HEK293 (cell line): ENCODE measurements at regions not wholly inside any gene's neighbourhood (a gene's known extent, or its start where the extent isn't known, plus 50 kb on each side); places are given as distances from the start of the nearest gene placed in this dataset.
A peak's percentile ranks its signal among the peaks of the same experiment; 100 is the strongest.

Experiments
- CTCF ChIA-PET: fragments of 350-600 bp; formaldehyde crosslinking; extraction: SDS; loops from one replicate; lab custom pipeline; 2021; ENCODE audit warnings: antibody characterized with exemption; lab: Yijun Ruan, JAX
- POLR2A ChIA-PET: fragments of 300-600 bp; formaldehyde crosslinking; extraction: SDS; loops from one replicate; lab custom pipeline; 2020; ENCODE audit warnings: antibody characterized with exemption, inconsistent platforms; lab: Yijun Ruan, JAX
- H3K27ac ChIP-seq: fragments of 200-500 bp; sonication (Bioruptor generic); 2 replicates; pipeline ENCODE4 v1.5.1; 2014; ENCODE audit warnings: low read depth, low read length, control low read depth, inconsistent platforms; ENCODE audit errors: extremely low read depth
- H3K36me3 ChIP-seq, 2 experiments: fragments of 200-500 bp in 1 of 2; sonication (Bioruptor generic) in 1 of 2; 1 replicate in 1 of 2; 2 replicates in 1 of 2; pipeline ENCODE4 v1.5.1; 2014 to 2017; ENCODE audit warnings: inconsistent platforms in 2 of 2, low read length in 2 of 2; ENCODE audit not compliant: control insufficient read depth in 2 of 2, insufficient read depth in 1 of 2
- H3K4me1 ChIP-seq: fragments of 200-500 bp; sonication (Bioruptor generic); 2 replicates; pipeline ENCODE4 v1.5.1; 2014; ENCODE audit warnings: mild to moderate bottlenecking, low read length, inconsistent platforms; ENCODE audit not compliant: control insufficient read depth, insufficient read depth
- H3K4me3 ChIP-seq: 2 replicates; pipeline ENCODE4 v1.5.1; 2011; ENCODE audit warnings: low read depth, mild to moderate bottlenecking, control low read depth, low read length, moderate library complexity
- H3K9me3 ChIP-seq: fragments of 200-500 bp; sonication (Bioruptor generic); 2 replicates; pipeline ENCODE4 v1.5.1; 2014; ENCODE audit warnings: low read depth, low read length, inconsistent platforms; ENCODE audit not compliant: control insufficient read depth, insufficient read depth
- HIC1 ChIP-seq: fragments of 450-650 bp; formaldehyde crosslinking; IDR thresholded peaks from 2 replicates; pipeline ENCODE4 v1.5.1; 2016; ENCODE audit warnings: missing biosample characterization, missing genetic modification characterization
- KLF9 ChIP-seq: fragments of 450-650 bp; formaldehyde crosslinking; IDR thresholded peaks from 2 replicates; pipeline ENCODE4 v1.5.1; 2016; ENCODE audit warnings: missing biosample characterization, missing genetic modification characterization, low read depth
- PBX3 ChIP-seq: sonication (generic); formaldehyde crosslinking; IDR thresholded peaks from 2 replicates; pipeline ENCODE4 v1.8.1; 2022; ENCODE audit warnings: mild to moderate bottlenecking, moderate library complexity, missing genetic modification reagents
- YY2 ChIP-seq: fragments of 450-650 bp; formaldehyde crosslinking; IDR thresholded peaks from 2 replicates; pipeline ENCODE4 v1.5.1; 2016; ENCODE audit warnings: missing biosample characterization, missing genetic modification characterization
- ZBTB17 ChIP-seq: fragments of 450-650 bp; formaldehyde crosslinking; IDR thresholded peaks from 2 replicates; pipeline ENCODE4 v1.5.1; 2016; ENCODE audit warnings: missing biosample characterization, missing genetic modification characterization
- ZFP3 ChIP-seq: fragments of 450-650 bp; formaldehyde crosslinking; IDR thresholded peaks from 2 replicates; pipeline ENCODE4 v1.5.1; 2016; ENCODE audit warnings: low read depth, missing biosample characterization, missing genetic modification characterization
- ZIC2 ChIP-seq: fragments of 450-650 bp; formaldehyde crosslinking; IDR thresholded peaks from 2 replicates; pipeline ENCODE4 v1.5.1; 2016; ENCODE audit warnings: missing biosample characterization, missing genetic modification characterization
- ZNF23 ChIP-seq: fragments of 450-650 bp; formaldehyde crosslinking; IDR thresholded peaks from 2 replicates; pipeline ENCODE4 v1.5.1; 2016; ENCODE audit warnings: missing biosample characterization, missing genetic modification characterization, borderline replicate concordance
- ZNF394 ChIP-seq: fragments of 450-650 bp; formaldehyde crosslinking; IDR thresholded peaks from 2 replicates; pipeline ENCODE4 v1.5.1; 2016; ENCODE audit warnings: missing biosample characterization, missing genetic modification characterization, mild to moderate bottlenecking, moderate library complexity, borderline replicate concordance
- ZNF416 ChIP-seq: fragments of 450-650 bp; formaldehyde crosslinking; IDR thresholded peaks from 2 replicates; pipeline ENCODE4 v1.5.1; 2016; ENCODE audit warnings: missing biosample characterization, missing genetic modification characterization
- ZNF513 ChIP-seq: fragments of 450-650 bp; IDR thresholded peaks from 2 replicates; pipeline ENCODE4 v1.5.1; 2018; ENCODE audit warnings: missing biosample characterization, missing genetic modification characterization
- ZNF561 ChIP-seq: fragments of 450-650 bp; IDR thresholded peaks from 2 replicates; pipeline ENCODE4 v1.5.1; 2018; ENCODE audit warnings: missing biosample characterization, missing genetic modification characterization, borderline replicate concordance
- ZNF580 ChIP-seq: fragments of 450-650 bp; formaldehyde crosslinking; IDR thresholded peaks from 2 replicates; pipeline ENCODE4 v1.5.1; 2016; ENCODE audit warnings: missing biosample characterization, missing genetic modification characterization
- ZNF785 ChIP-seq: fragments of 450-650 bp; formaldehyde crosslinking; IDR thresholded peaks from 2 replicates; pipeline ENCODE4 v1.5.1; 2016; ENCODE audit warnings: missing biosample characterization, missing genetic modification characterization

- H3K27ac ChIP-seq = no peak overlapping the region
- no peaks in the 10 kb centered on the region for H3K9me3 ChIP-seq
- ChIA-PET CTCF (no interaction called here), POLR2A (no interaction called here)
- TF ChIP-seq ZNF394 (tag by site-specific recombination) (no peak), ZNF561 (tag by site-specific recombination) (no peak), ZBTB17 (tag by site-specific recombination) (no peak), ZNF580 (tag by site-specific recombination) (no peak), ZIC2 (tag by site-specific recombination) (peak; percentile 35)
- no peak overlapping the region for H3K4me3 ChIP-seq
- no peaks in the 10 kb centered on the region for H3K4me1 ChIP-seq
- no peaks in the 10 kb centered on the region for H3K36me3 ChIP-seq
Measured at GRCh38 chr6:169368200-169368599, 114.6 kb upstream of the THBS2 start.

- CTCF ChIA-PET = no interaction called here
- POLR2A ChIA-PET = no interaction called here
- Histone ChIP-seq H3K4me1 (no peaks in the 10 kb centered on the region), H3K4me3 (no peak overlapping the region), H3K9me3 (no peaks in the 10 kb centered on the region), H3K27ac (no peak overlapping the region), H3K36me3 (no peaks in the 10 kb centered on the region)
- no peak for TF ChIP-seq ZNF785 (tag by site-specific recombination)
- no peak for TF ChIP-seq HIC1 (tag by site-specific recombination)
- no peak for TF ChIP-seq PBX3
- no peak for TF ChIP-seq ZNF513 (tag by site-specific recombination)
- no peak for TF ChIP-seq YY2 (tag by site-specific recombination)
- no peak for TF ChIP-seq ZFP3 (tag by site-specific recombination)
- TF ChIP-seq ZNF416 (tag by site-specific recombination) = no peak
- TF ChIP-seq KLF9 (tag by site-specific recombination) = no peak
Measured at GRCh38 chr6:169367507-169367906, 113.9 kb upstream of the THBS2 start.

- H3K27ac ChIP-seq = no peak overlapping the region
- no peaks in the 10 kb centered on the region for H3K36me3 ChIP-seq
- H3K4me3 ChIP-seq = no peak overlapping the region
- H3K9me3 ChIP-seq = no peaks in the 10 kb centered on the region
- CTCF ChIA-PET = no interaction called here
- TF ChIP-seq ZIC2 (tag by site-specific recombination) = peak; percentile 40; the same call in 1 of the 2 replicates
- no peak for TF ChIP-seq ZNF23
- POLR2A ChIA-PET = no interaction called here
- no peaks in the 10 kb centered on the region for H3K4me1 ChIP-seq
Measured at GRCh38 chr6:169366258-169366901, 112.7 kb upstream of the THBS2 start.
